ENCODE measurements at regions not wholly inside any gene's neighbourhood (a gene's known extent, or its start where the extent isn't known, plus 50 kb on each side); places are given as distances from the start of the nearest gene placed in this dataset.

DNA sequence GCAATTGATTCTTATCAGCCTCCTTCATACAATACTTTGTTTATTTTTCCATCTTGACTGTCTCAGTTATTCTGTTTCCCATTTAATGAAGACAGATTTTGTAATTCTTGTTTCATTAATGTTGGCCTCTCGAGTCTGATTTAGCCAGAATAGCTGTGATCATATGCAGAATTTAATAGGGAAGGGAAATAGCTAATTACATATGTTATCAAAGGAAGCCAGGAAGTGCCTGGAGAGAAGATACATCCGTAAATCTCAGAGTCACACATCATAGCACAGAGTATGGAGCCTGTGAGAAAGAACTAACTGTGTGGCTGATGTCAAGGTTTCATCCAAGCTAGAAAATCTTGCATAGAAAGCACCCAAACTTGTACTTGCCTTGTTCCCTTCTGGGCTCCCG lies 288.9 kb upstream of the SLCO3A1 start:
- TF ChIP-seq, protein P1, sequence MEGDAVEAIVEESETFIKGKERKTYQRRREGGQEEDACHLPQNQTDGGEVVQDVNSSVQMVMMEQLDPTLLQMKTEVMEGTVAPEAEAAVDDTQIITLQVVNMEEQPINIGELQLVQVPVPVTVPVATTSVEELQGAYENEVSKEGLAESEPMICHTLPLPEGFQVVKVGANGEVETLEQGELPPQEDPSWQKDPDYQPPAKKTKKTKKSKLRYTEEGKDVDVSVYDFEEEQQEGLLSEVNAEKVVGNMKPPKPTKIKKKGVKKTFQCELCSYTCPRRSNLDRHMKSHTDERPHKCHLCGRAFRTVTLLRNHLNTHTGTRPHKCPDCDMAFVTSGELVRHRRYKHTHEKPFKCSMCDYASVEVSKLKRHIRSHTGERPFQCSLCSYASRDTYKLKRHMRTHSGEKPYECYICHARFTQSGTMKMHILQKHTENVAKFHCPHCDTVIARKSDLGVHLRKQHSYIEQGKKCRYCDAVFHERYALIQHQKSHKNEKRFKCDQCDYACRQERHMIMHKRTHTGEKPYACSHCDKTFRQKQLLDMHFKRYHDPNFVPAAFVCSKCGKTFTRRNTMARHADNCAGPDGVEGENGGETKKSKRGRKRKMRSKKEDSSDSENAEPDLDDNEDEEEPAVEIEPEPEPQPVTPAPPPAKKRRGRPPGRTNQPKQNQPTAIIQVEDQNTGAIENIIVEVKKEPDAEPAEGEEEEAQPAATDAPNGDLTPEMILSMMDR (IDR thresholded peaks at IDR 0.05; ENCODE audit: insufficient read depth, low read depth, low read length), result no peak
- CTCF ChIA-PET, result no interaction called here
- Histone ChIP-seq H3K4me3 (ENCODE audit: low read depth, low read length) (no peak overlapping the region), H3K27me3 (ENCODE audit: control insufficient read depth, insufficient read depth, low read length) (no peaks in the 10 kb centered on the region), H3K36me3 (ENCODE audit: control insufficient read depth, insufficient read depth, low read length) (no peaks in the 10 kb centered on the region)
- DNase-seq (ENCODE audit: low read depth), result no peak
- POLR2A ChIA-PET, result no interaction called here

DNA sequence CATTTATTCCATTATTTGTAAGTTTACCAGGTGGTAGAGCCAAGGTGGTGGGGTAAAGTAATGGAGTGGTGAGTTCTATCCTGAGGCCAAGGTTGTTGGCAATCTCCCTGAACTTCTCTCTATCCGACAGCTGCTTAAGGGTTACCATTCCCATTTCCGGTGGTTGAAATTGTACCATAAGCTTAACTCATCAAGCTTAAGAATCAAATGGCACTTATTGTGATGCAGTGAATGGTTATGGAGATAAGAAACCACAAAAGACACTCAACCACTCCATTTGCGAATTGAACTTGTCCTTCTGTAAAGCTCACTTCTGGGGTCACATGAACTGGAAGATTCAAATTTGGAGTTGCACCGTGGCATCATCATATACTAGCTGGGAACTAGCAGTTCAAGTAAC lies 287.4 kb upstream of the SLCO3A1 start:
- no peak for DNase-seq (ENCODE audit: low read depth)
- no peaks in the 10 kb centered on the region for H3K36me3 ChIP-seq (ENCODE audit: control insufficient read depth, insufficient read depth, low read length)
- POLR2A ChIA-PET, result no interaction called here
- H3K27me3 ChIP-seq (ENCODE audit: control insufficient read depth, insufficient read depth, low read length), result no peaks in the 10 kb centered on the region
- H3K4me3 ChIP-seq (ENCODE audit: low read depth, low read length), result no peak overlapping the region
- CTCF ChIA-PET, result no interaction called here
- TF ChIP-seq, protein P1 (IDR thresholded peaks at IDR 0.05; ENCODE audit: insufficient read depth, low read depth, low read length), result no peak

DNA sequence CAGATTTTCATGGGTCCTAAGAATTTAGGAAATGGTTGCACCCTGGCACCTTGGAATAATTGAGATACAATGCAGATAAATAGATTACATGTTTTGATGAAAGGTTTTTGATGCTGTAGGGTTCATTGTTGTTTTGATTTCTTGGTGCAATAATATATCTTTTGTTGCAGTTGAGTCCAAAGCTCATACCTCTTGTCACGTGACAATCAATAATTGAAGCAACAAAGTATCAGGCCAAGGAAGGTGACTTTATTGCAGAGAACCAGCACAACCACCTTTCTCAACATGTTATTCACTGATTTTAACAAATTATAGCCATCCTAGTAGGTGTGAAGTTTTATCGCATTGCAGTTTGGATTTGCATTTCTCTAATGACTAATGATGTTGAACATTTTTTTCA lies 285.5 kb upstream of the SLCO3A1 start:
- CTCF ChIA-PET, result no interaction called here
- DNase-seq (ENCODE audit: low read depth), result no peak
- Histone ChIP-seq H3K36me3 (ENCODE audit: control insufficient read depth, insufficient read depth, low read length) (no peaks in the 10 kb centered on the region), H3K4me3 (ENCODE audit: low read depth, low read length) (no peak overlapping the region), H3K27me3 (ENCODE audit: control insufficient read depth, insufficient read depth, low read length) (no peaks in the 10 kb centered on the region)
- TF ChIP-seq, protein P1 (IDR thresholded peaks at IDR 0.05; ENCODE audit: insufficient read depth, low read depth, low read length), result no peak
- POLR2A ChIA-PET, result no interaction called here

DNA sequence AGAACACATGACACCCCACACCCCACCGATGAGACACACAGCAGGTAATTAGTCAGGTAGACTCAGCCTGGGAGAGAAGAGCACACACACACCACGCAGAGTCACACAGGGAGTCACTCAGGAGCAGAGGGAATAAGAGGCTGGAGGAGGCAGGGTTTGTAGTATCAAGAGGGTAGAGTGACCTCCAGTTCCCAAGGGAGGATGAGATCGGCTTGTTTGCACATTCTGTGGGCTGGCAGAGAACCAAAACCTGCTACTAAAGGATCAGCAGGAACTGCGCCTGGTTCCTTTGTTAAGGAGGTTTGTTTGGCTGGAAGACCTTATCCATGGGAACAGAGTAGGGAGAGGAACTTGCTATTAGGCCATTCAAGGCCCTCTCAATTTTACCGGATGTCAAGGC lies 281.4 kb upstream of the SLCO3A1 start:
- Histone ChIP-seq H3K4me3 (ENCODE audit: low read depth, low read length) (no peak overlapping the region), H3K36me3 (ENCODE audit: control insufficient read depth, insufficient read depth, low read length) (no peaks in the 10 kb centered on the region), H3K27me3 (ENCODE audit: control insufficient read depth, insufficient read depth, low read length) (no peaks in the 10 kb centered on the region)
- DNase-seq (ENCODE audit: low read depth), result no peak
- CTCF ChIA-PET, result no interaction called here
- POLR2A ChIA-PET, result no interaction called here
- TF ChIP-seq, protein P1 (IDR thresholded peaks at IDR 0.05; ENCODE audit: insufficient read depth, low read depth, low read length), result no peak

DNA sequence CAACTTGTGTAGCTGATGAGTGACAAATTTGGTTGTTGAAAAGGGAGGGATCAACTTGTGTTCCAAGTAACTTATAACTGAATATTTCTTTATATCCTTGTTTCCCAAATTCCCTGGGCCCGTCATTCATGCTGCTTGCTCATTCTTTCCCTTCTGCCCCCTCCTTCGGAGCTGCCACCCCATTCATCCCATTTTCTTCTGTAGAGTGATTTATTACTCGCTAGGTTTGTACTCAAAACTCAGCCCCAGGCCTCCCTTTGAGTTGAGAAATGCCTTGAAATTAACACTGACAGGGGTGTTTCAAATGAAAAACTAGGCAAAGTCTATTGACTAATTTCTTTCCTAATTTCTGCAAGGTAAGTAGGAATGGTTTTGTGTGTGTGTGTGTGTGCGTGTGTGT lies 277.4 kb upstream of the SLCO3A1 start:
- Histone ChIP-seq H3K27me3 (ENCODE audit: control insufficient read depth, insufficient read depth, low read length) (no peaks in the 10 kb centered on the region), H3K4me3 (ENCODE audit: low read depth, low read length) (no peak overlapping the region), H3K36me3 (ENCODE audit: control insufficient read depth, insufficient read depth, low read length) (no peaks in the 10 kb centered on the region)
- CTCF ChIA-PET, result no interaction called here
- TF ChIP-seq, protein P1 (IDR thresholded peaks at IDR 0.05; ENCODE audit: insufficient read depth, low read depth, low read length), result no peak
- POLR2A ChIA-PET, result no interaction called here
- no peak for DNase-seq (ENCODE audit: low read depth)
